ENCODE measurements at regions not wholly inside any gene's neighbourhood (a gene's known extent, or its start where the extent isn't known, plus 50 kb on each side); places are given as distances from the start of the nearest gene placed in this dataset.

DNA sequence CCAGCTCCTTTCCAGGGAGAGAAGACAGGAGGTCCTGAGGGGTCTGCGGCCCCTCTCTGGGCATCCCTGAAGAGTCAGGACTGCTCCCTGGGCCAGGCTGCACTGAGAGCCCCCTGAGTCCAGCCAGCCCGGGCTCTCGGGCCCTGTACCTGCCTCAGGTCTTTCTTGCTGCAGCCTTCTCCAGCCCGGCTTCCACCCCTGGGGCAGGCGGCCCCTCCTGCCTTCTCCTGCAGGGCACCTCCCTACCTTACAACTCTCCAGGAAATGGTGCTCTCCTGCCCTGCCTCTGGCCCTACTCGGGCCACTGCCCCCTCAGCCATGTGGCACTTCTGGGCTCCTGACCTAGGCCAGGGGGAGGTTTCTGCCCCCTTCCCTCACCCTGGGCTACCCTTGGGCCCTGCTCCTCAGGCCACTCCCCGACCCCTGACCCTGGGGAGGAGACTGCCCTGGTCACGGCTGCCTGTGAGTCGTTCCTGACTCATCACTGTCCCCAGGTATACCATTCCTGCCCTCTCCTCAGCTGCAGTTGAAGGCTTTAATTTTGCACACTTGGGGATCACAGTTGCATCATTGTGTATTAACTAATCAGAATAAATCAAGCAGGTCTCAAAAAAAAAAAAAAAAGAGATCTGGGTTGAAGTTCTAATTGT lies 251.1 kb downstream of the NXPE2 start:
- Histone ChIP-seq H3K4me3 (no peak overlapping the region), H3K9me3 (peaks cover 0 to 8% (median 4%) of the 10 kb centered on the region in 4 donors), H3K4me1 (no peaks in the 10 kb centered on the region), H3K27ac (no peak overlapping the region), H3K36me3 (no peaks in the 10 kb centered on the region), H3K27me3 (no peaks in the 10 kb centered on the region)
- no peak for ATAC-seq (ENCODE audit: low FRiP score in 2 of 2)
- 81 to 90% methylated on average over 6 to 9 of the region's 9 CpGs for WGBS, 2 donors
- peak in 1 of 2 donors; percentile 53 for DNase-seq
- TF ChIP-seq EP300 (IDR thresholded peaks at IDR 0.05) (no peak), POLR2AphosphoS5 (IDR thresholded peaks at IDR 0.05) (no peak), POLR2A (IDR thresholded peaks at IDR 0.05) (no peak)
- TF ChIP-seq, protein P1, sequence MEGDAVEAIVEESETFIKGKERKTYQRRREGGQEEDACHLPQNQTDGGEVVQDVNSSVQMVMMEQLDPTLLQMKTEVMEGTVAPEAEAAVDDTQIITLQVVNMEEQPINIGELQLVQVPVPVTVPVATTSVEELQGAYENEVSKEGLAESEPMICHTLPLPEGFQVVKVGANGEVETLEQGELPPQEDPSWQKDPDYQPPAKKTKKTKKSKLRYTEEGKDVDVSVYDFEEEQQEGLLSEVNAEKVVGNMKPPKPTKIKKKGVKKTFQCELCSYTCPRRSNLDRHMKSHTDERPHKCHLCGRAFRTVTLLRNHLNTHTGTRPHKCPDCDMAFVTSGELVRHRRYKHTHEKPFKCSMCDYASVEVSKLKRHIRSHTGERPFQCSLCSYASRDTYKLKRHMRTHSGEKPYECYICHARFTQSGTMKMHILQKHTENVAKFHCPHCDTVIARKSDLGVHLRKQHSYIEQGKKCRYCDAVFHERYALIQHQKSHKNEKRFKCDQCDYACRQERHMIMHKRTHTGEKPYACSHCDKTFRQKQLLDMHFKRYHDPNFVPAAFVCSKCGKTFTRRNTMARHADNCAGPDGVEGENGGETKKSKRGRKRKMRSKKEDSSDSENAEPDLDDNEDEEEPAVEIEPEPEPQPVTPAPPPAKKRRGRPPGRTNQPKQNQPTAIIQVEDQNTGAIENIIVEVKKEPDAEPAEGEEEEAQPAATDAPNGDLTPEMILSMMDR (IDR thresholded peaks at IDR 0.05) = no peak

DNA sequence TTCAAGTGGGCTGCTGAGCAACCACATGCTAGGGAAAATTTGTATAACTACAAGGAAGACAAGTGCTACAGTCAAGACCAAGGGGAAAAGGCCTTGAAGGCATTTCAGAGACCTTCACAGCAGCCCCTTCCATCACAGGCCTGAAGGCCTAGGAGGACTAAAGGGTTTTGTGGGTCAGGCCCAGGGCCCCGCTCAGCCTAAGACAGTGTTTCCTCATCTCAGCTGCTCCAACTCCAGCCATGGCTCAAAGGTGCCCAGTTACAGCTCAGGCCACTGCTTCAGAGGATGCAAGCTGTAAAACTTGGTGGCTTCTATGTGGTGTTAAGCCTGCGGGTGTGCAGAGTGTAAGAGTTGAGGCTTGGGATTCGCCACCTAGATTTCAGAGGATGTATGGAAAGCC lies 260.5 kb downstream of the NXPE2 start:
- Histone ChIP-seq H3K4me1 (no peaks in the 10 kb centered on the region), H3K4me3 (no peak overlapping the region), H3K27ac (no peak overlapping the region), H3K27me3 (no peaks in the 10 kb centered on the region), H3K36me3 (no peaks in the 10 kb centered on the region), H3K9me3 (peaks cover 0 to 11% (median 5%) of the 10 kb centered on the region in 4 donors)
- DNase-seq = no peak
- TF ChIP-seq POLR2A (IDR thresholded peaks at IDR 0.05) = no peak
- TF ChIP-seq POLR2AphosphoS5 (IDR thresholded peaks at IDR 0.05) = no peak
- no peak for TF ChIP-seq EP300 (IDR thresholded peaks at IDR 0.05)
- TF ChIP-seq, protein P1 (IDR thresholded peaks at IDR 0.05) = no peak
- ATAC-seq (ENCODE audit: low FRiP score in 2 of 2) = no peak
- 74 to 96% methylated on average over 2 to 3 of the region's 3 CpGs for WGBS, 2 donors

DNA sequence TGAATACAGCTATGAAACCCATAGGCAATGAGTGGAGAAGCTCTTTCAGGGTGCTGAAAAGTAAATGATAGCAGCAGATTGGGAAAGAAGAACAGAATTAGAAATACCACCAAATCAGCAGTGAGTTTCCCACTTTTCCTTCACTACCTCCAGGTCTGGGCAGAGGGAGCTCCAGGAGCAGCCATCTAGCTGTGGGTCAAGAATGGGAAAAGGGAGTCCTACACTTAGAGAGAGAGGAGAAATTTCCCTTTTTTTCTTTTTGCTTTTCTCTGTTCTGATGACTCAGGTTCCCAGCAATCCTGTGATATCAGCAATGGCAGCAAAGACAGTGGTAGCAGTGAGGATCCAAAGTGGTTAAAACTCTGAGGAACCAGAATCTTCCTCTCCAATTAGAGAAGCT lies 263.9 kb downstream of the NXPE2 start:
- Histone ChIP-seq H3K36me3 (no peaks in the 10 kb centered on the region), H3K9me3 (peaks cover 0 to 11% (median 5%) of the 10 kb centered on the region in 4 donors), H3K4me1 (no peaks in the 10 kb centered on the region), H3K27me3 (no peaks in the 10 kb centered on the region), H3K4me3 (no peak overlapping the region), H3K27ac (no peak overlapping the region)
- ATAC-seq (ENCODE audit: low FRiP score in 2 of 2) = no peak
- no peak for DNase-seq
- TF ChIP-seq EP300 (IDR thresholded peaks at IDR 0.05) (no peak), POLR2A (IDR thresholded peaks at IDR 0.05) (no peak), POLR2AphosphoS5 (IDR thresholded peaks at IDR 0.05) (no peak)
- TF ChIP-seq, protein P1 (IDR thresholded peaks at IDR 0.05) = no peak

DNA sequence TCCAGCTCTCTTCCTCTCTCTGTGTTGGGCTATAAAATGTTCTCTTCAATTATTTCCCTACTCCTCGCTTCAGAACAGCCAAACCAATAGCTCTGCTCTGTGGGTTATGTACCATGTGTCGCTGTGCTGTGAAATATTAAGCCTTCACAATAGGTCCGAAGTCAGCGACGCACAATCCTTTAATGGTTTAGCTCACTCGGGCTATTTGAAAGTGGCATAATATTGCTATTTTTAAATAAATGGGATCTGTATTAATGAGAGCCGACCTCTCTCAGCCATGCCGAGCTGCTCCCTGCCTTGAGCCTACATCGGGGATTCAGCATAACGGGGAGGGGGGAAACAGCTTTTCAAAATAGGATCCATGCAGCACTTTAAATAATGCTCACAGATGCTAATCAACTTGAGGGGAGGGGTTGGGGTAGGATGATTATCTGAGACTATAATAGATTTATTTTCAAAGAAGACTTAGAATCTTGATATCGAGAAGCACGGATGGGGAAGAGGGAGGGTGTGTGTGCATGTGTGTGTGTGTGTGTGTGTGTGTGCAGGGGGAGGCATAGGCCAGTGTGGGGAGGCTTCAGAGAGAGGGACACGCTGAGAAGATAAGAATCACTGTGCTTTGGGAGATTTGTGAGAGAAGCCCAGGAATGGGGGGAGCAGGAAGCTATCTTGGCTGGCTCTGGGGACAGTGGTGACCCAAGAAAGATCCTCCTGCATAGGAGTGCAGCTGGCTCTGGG lies 271.5 kb downstream of the NXPE2 start:
- no peak for DNase-seq
- Histone ChIP-seq H3K9me3 (peaks cover 0 to 3% (median 0%) of the 10 kb centered on the region in 4 donors), H3K27me3 (no peaks in the 10 kb centered on the region), H3K4me1 (no peaks in the 10 kb centered on the region), H3K36me3 (no peaks in the 10 kb centered on the region), H3K27ac (no peak overlapping the region), H3K4me3 (no peak overlapping the region)
- TF ChIP-seq POLR2A (IDR thresholded peaks at IDR 0.05) (no peak), POLR2AphosphoS5 (IDR thresholded peaks at IDR 0.05) (no peak), EP300 (IDR thresholded peaks at IDR 0.05) (no peak)
- TF ChIP-seq, protein P1 (IDR thresholded peaks at IDR 0.05) = no peak
- ATAC-seq (ENCODE audit: low FRiP score in 2 of 2) = no peak
- WGBS, 2 donors = 88 to 89% methylated on average over 13 of the region's 13 CpGs

Measured in upper lobe of left lung (tissue), 6 donors.